Heart left ventricle (tissue), 13 donors: ENCODE measurements at regions not wholly inside any gene's neighbourhood (a gene's known extent, or its start where the extent isn't known, plus 50 kb on each side); places are given as distances from the start of the nearest gene placed in this dataset.

Experiments used
- POLR2A ChIP-seq, 2 donors: fragments of 450-650 bp; IDR thresholded peaks; one replicate each; pipeline ENCODE4 v1.6.1; 2017; ENCODE audit warnings: antibody characterized with exemption in 2 of 2, mild to moderate bottlenecking in 2 of 2, moderate library complexity in 2 of 2
- TF ChIP-seq, protein P1 (sequence below), 12 donors: fragments of 200-600 bp; sonication (generic) in 4 of 12; IDR thresholded peaks; one replicate each; pipeline versions ENCODE4 v1.5.0 to v1.8.0; 2018 to 2022; ENCODE audit warnings: antibody characterized with exemption in 12 of 12, mild to moderate bottlenecking in 5 of 12
- donor health status: ischemic (EF 13 %, LVEDD 7.1; RV severe dilation, severe dysfunction).
- donor health status: DM: no; HTN: yes; CAD: no.
- donor health status: DM: no; HTN: no; CAD: no.
- donor health status: ischemic (EF 25% LVEDD 6.9; RV normal size, moderate dysfunction).
- donor health status: ischemic (EF 25% LVEDD 5.7; RV mildly dilated, moderate dysfunction).
- donor health status: ischemic (EF 35%, LVEDD 5.7; RV mildly dilated, moderate dysfunction).
- donor health status: nonischemic (EF 11% LVEDD 7.7; RV severe dilation, severe dysfunction).
- donor health status: DM: yes; HTN: yes; CAD: no.
- donor health status: PGD.
- donor health status: ischemic (EF 29% LVEDD 5.4; RV normal size, mild dysfunction).
- donor health status: nonischemic (EF 23%, LVEDD 6.1; RV moderate dilation, normal function).

DNA sequence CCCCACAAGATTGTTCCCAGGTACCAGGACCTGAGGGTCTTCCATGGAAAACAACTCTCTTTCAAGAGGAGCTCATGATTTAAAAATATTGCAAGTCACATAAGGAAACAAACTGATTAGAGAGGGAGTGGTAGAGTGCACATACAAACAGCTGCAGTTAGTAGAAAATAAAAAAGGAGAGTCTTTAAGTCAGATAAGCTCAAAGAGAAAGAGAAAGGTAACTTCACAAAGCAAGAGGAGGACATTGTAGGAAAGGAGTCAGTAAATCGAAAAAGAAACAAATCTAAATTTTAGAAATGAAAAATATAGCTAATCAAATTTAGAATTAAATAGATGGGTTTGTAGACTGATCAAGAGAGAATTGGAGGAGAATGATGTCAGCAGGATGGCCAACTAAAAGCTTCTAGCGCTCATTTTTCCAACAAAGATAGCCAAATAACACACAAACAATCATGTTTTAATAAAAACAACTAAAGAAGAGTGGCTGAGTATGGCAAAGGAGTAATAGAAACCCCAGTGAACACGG, 86.1 kb upstream of the CD53 start:
- TF ChIP-seq, protein P1, sequence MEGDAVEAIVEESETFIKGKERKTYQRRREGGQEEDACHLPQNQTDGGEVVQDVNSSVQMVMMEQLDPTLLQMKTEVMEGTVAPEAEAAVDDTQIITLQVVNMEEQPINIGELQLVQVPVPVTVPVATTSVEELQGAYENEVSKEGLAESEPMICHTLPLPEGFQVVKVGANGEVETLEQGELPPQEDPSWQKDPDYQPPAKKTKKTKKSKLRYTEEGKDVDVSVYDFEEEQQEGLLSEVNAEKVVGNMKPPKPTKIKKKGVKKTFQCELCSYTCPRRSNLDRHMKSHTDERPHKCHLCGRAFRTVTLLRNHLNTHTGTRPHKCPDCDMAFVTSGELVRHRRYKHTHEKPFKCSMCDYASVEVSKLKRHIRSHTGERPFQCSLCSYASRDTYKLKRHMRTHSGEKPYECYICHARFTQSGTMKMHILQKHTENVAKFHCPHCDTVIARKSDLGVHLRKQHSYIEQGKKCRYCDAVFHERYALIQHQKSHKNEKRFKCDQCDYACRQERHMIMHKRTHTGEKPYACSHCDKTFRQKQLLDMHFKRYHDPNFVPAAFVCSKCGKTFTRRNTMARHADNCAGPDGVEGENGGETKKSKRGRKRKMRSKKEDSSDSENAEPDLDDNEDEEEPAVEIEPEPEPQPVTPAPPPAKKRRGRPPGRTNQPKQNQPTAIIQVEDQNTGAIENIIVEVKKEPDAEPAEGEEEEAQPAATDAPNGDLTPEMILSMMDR (IDR thresholded peaks at IDR 0.05): no peak
- TF ChIP-seq POLR2A (IDR thresholded peaks at IDR 0.05): no peak
